ELR (cell line): ENCODE measurements at regions not wholly inside any gene's neighbourhood (a gene's known extent, or its start where the extent isn't known, plus 50 kb on each side); places are given as distances from the start of the nearest gene placed in this dataset.
"Not testable (repeated sequence)": the region's sequence is repeated elsewhere in the genome, so short reads cannot be mapped to it uniquely, and the experiment has no call there.

Experiments
- DNase-seq: peaks from one replicate; pipeline ENCODE4 v3.0.0-alpha.2; 2015; ENCODE audit warnings: low read depth

GRCh38 chr4:91653067-91653466, 650.7 kb upstream of the GRID2 start:
- no peak for DNase-seq

DNA sequence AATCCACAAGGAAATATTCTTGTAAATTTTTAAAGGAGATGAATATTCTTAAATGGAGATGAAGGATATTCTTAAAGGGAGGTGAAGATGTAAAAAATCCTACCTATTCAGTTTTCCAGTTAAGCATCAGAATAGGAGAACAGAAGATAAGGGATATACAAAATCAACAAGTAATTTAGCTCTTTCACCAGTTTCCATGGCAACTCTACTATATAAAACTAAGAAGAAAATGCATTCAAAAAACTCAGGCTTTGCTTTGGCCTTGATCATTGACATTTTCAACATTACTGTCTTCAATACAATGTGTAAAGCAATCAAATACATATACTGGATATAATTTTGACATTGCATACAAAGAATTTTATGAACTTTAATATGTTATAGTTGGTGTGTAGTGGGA, 622.7 kb upstream of the GRID2 start:
- no peak for DNase-seq

GRCh38 chr4:91681544-91681943, 622.2 kb upstream of the GRID2 start:
- DNase-seq: no peak

DNA sequence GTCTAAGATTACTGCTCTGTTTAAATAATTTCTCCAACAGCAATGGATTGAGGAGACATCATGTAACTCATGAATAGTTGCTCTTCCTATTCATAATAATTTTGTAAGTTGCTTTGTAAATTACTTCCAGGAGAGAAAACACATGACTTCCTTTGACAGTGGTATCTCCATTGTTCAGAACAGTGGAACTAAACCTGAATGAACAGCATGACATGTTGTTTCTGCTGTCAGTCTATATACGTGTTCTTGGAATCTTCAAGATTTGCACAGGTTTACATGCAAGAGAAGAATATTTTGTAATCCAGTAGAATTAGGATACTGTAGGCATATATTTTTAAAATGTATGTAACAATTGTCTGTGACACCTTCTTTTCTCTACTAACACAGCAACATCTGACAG, 618.8 kb upstream of the GRID2 start:
- no peak for DNase-seq

GRCh38 chr4:91688413-91688812, 615.4 kb upstream of the GRID2 start:
- DNase-seq: no peak

DNA sequence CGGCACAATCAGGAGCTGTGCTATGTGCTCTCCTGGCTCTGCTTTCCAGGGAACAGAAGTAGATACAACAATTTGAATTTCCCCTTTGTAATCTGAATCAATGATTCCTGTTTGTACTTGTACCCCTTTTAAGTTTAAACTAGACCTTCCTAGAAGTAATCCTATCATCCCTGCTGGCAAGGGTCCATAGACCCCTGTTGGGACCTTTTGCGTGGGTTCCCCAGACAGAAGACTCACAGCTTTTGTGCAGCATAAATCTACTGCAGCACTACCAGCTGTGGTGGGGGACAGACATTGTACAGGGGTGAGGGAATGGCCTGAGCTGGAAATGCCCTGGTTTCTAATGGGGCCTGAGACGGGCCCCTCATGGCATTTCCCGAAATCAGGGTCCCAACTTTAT, 604.1 kb upstream of the GRID2 start:
- not testable (repeated sequence) for DNase-seq

DNA sequence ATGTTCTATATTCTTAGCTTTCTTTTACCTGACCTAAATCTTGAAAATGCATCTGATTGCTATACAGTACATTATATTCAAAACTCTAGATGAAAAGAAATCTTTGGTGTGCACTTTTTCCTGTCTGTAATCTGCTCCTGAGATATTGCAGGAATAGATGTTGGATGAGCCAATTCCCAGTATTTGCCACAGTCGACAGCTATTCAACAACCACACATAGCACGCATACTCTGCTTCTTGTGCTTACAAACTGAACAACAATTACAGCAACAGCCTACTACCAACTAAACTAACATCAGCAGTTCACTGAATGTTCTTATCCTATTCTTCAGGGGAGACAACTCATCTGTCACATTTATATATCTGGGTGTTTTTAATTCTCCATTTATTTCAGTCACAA, 573.9 kb upstream of the GRID2 start:
- DNase-seq: no peak

DNA sequence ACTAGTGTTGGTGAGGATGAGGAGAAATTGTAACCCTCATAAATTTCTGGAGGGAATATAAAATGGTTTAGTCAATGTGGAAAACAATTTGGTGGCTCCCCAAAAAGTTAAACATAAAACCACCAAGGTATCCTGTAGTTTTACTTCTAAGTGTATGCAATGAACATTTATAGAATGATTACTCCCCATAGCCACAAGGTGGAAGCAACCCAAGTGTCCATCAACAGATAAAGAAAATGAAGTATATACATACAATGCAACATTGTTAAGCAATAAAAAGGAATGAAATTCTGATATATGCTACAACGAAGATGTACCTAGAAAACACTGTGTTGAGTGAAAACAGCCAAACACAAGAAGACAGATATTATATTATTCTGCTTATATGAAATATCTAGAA, 569.1 kb upstream of the GRID2 start:
- DNase-seq: no peak

DNA sequence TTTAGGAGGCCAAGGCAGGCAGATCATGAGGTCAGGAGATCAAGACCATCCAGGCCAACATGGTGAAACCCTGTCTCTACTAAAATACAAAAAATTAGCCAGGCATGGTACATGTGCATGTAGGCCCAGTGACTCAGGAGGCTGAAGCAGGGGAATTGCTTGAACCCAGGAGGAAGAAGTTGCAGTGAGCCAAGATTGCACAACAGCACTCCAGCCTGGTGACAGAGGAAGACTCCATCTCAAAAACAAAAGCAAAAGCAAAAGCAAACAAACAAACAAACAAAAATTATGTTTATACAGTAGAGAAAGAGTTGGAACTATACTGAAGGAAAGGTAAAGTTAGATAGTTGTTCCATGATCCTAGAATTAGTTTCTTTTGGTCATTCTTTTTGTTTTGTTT, 564.9 kb upstream of the GRID2 start:
- not testable (repeated sequence) for DNase-seq

GRCh38 chr4:91746551-91746950, 557.2 kb upstream of the GRID2 start:
- no peak for DNase-seq

- no peak for DNase-seq
These were observed 551.8 kb upstream of the GRID2 start for GRCh38 chr4:91751961-91752360.

- DNase-seq: no peak
These were observed 549.0 kb upstream of the GRID2 start for GRCh38 chr4:91754716-91755115.

GRCh38 chr4:91758487-91758886, 545.3 kb upstream of the GRID2 start:
- DNase-seq: peak; percentile 3

DNA sequence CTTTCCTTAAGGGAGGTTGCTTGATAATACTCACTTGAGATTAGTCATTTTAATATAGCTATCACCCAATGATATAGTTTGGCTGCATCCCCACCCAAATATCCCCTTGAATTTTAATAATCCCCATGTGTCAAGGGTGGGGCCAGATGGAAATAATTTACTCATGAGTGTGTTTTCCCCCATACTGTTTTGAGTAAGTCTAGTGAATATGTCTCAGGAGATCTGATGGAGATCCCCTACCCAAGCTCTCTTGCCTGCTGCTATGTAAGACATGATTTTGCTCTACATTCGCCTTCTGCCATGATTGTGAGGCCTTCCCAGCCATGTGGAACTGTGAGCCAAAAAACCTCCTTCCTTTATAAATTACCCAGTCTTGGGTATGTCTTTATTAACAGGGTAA, 539.7 kb upstream of the GRID2 start:
- DNase-seq: no peak

- DNase-seq: no peak
These were observed 533.9 kb upstream of the GRID2 start for GRCh38 chr4:91769912-91770311.

GRCh38 chr4:91791631-91792030, 512.1 kb upstream of the GRID2 start:
- DNase-seq: not testable (repeated sequence)

GRCh38 chr4:91795947-91796346, 507.8 kb upstream of the GRID2 start:
- DNase-seq: no peak

GRCh38 chr4:91812319-91812718, 491.4 kb upstream of the GRID2 start:
- DNase-seq: no peak

DNA sequence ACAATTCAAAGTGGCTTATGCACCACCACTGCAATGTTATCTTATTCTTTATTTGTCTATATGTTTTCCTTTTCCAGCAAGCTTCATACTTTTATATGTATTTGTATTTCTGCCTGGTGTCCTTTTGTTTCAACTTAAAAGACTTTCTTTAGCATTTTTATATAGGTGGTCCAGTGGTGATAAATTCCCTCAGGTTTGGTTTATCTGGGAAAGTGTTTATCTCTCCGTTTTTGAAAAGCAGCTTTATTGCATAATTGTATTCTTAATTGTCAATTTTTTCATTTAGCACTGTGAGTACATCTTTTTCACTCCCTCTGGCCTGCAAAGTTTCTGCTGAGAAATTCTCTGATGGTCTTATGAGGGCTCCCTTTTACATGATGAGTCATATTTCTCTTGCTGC, 479.0 kb upstream of the GRID2 start:
- no peak for DNase-seq

- no peak for DNase-seq
These were observed 477.6 kb upstream of the GRID2 start for GRCh38 chr4:91826186-91826585.

DNA sequence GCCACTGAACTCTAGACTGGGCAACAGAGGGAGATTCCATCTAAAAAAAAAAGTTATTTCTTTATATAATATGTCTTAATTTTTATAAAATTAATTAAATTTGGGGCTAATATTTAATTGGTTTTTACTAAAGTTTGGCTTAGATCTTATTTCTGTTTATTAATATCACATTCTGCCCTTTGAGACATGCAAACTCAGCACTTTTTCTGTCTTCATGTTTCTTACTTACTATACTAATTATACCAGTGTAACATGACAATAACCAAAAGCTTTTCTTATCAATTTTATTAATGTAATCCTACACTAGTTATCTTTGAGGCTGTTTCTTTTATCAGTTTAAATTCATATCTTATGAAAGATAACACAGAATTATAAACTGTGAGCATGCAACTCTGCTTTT, 475.9 kb upstream of the GRID2 start:
- DNase-seq: no peak

DNA sequence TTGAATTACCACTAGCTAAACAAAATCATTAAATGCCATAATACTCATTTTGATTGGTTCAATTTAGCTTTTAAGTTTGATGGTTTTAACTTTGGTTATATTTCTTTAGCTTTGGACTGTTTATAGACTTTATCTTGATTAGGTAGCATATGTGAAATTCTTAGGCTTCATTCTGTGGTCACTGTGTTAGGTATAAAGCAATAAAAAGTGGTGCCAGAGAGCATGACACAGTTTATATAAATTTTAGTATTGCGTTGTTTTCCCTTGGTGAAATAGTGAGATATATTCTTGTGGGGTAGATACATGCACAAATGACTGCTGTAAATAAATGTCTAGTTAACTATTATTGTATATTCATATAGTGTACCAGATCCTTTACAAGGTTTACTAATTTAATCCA, 474.2 kb upstream of the GRID2 start:
- DNase-seq: no peak

DNA sequence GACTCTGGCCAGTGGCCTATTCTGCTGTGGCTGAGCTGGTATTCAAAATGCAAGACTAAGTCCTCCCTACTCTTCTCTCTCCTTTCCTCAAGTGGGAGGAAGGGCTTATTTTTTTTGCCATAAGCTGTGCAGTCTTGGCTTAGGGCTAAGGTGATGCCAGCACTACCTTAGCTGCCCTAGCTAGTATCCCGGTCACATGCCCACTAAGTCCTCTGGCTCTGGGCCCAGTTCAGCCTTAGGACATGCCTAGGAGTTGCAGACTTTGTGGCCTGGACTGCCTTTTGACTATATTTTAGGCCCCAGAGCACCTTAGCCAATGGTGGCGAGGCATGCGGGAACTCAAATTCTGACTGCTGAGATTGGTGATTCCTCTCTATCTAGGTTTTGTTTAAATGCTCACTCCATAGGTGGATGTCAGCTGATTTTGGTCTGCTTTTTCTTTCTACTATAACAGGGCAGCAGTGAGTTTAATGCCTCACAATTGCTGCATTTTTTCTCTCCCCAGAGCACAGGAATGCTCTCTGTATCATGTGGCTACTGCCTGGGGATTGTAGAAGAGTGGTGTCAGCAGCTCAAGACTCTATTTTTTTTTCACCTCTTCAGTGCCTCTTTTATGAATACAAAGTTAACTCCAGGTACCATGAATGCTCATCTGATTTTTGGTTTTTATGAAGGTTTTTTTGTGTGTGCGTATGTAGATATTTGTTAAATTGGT, 472.9 kb upstream of the GRID2 start:
- no peak for DNase-seq

DNA sequence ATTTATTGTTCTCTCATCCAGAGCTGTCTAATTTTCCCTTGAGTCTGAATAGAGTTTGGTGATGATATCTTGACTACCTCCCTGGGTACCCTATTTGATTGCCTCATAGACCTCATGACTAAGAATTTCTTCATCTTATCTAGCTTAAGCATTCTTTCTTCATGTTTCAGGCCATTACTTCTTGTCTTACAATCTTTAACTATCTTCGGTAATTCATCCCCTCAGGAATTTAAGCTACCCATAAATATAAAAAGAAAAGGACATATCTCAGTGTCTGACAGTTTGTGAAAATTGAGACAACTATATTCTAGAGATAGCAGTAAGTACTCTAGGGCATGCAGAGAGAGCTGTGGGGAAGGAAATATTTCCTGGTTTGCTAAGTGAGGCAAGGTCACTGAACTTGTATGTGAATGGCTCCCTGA, 466.1 kb upstream of the GRID2 start:
- no peak for DNase-seq
